ENCODE measurements at regions not wholly inside any gene's neighbourhood (a gene's known extent, or its start where the extent isn't known, plus 50 kb on each side); places are given as distances from the start of the nearest gene placed in this dataset.

- H3K36me3 ChIP-seq = no peaks in the 10 kb centered on the region
- H3K27me3 ChIP-seq = no peaks in the 10 kb centered on the region
- DNase-seq = peak in 1 of 5 donors; percentile 21
- H3K9me3 ChIP-seq = no peaks in the 10 kb centered on the region
- no peak for TF ChIP-seq POLR2A (IDR thresholded peaks at IDR 0.05)
- TF ChIP-seq EP300 (IDR thresholded peaks at IDR 0.05) = no peak
- TF ChIP-seq CTCF (IDR thresholded peaks at IDR 0.05) = no peak
- peaks cover 4% of the 10 kb centered on the region for H3K4me1 ChIP-seq (ENCODE audit: insufficient read depth)
- intact Hi-C loops (cut with DNase I) = no loop called here
- H3K4me3 ChIP-seq = no peak overlapping the region
- 5 to 18% (median 9%) methylated on average over 3 of the region's 3 CpGs for WGBS, 3 donors
- no peak overlapping the region for H3K27ac ChIP-seq
Observed at GRCh38 chr2:150030436-150031190, 443.0 kb upstream of the MMADHC start.

- no peaks in the 10 kb centered on the region for H3K9me3 ChIP-seq
- H3K36me3 ChIP-seq = no peaks in the 10 kb centered on the region
- WGBS, 3 donors = 74 to 86% (median 82%) methylated on average over 2 of the region's 2 CpGs
- no peak overlapping the region for H3K27ac ChIP-seq
- peaks cover 4% of the 10 kb centered on the region for H3K4me1 ChIP-seq (ENCODE audit: insufficient read depth)
- H3K27me3 ChIP-seq = no peaks in the 10 kb centered on the region
- no peak overlapping the region for H3K4me3 ChIP-seq
- no peak for DNase-seq
- no peak for TF ChIP-seq POLR2A (IDR thresholded peaks at IDR 0.05)
- no peak for TF ChIP-seq CTCF (IDR thresholded peaks at IDR 0.05)
- no peak for TF ChIP-seq EP300 (IDR thresholded peaks at IDR 0.05)
- intact Hi-C loops (cut with DNase I) = no loop called here
Observed at GRCh38 chr2:150028322-150028721, 440.7 kb upstream of the MMADHC start.

- TF ChIP-seq CTCF (IDR thresholded peaks at IDR 0.05) = no peak
- H3K36me3 ChIP-seq = no peaks in the 10 kb centered on the region
- WGBS, 3 donors = 71 to 86% (median 74%) methylated on average over 4 of the region's 4 CpGs
- intact Hi-C loops (cut with DNase I) = no loop called here
- no peak overlapping the region for H3K27ac ChIP-seq
- peaks cover 4% of the 10 kb centered on the region for H3K4me1 ChIP-seq (ENCODE audit: insufficient read depth)
- no peak for DNase-seq
- no peaks in the 10 kb centered on the region for H3K9me3 ChIP-seq
- no peaks in the 10 kb centered on the region for H3K27me3 ChIP-seq
- no peak overlapping the region for H3K4me3 ChIP-seq
Observed at GRCh38 chr2:150027164-150027563, 439.6 kb upstream of the MMADHC start.

GRCh38 chr2:150023663-150024062 lies 436.1 kb upstream of the MMADHC start:
- no peaks in the 10 kb centered on the region for H3K4me1 ChIP-seq (ENCODE audit: insufficient read depth)
- TF ChIP-seq POLR2A (IDR thresholded peaks at IDR 0.05) (no peak), EP300 (IDR thresholded peaks at IDR 0.05) (no peak), CTCF (IDR thresholded peaks at IDR 0.05) (no peak)
- intact Hi-C loops (cut with DNase I) = no loop called here
- H3K36me3 ChIP-seq = no peaks in the 10 kb centered on the region
- no peak overlapping the region for H3K4me3 ChIP-seq
- H3K9me3 ChIP-seq = no peaks in the 10 kb centered on the region
- no peaks in the 10 kb centered on the region for H3K27me3 ChIP-seq
- H3K27ac ChIP-seq = no peak overlapping the region
- no peak for DNase-seq
